Prostate gland (tissue), 2 donors: ENCODE measurements at regions not wholly inside any gene's neighbourhood (a gene's known extent, or its start where the extent isn't known, plus 50 kb on each side); places are given as distances from the start of the nearest gene placed in this dataset.

ENCODE experiments used
- DNase-seq: peaks from one replicate; pipeline ENCODE4 v3.0.0-alpha.2; 2019; ENCODE audit warnings: low spot score
- H3K27ac ChIP-seq, 2 donors: fragments of 200-600 bp; sonication (generic); 2 replicates each; pipeline ENCODE4 v1.5.1; 2017 to 2019
- H3K27me3 ChIP-seq: fragments of 200-600 bp; sonication (generic); replicated peaks from 2 replicates; pipeline ENCODE4 v1.5.1; 2019; ENCODE audit not compliant: insufficient read depth
- H3K36me3 ChIP-seq, 2 donors: fragments of 200-600 bp; sonication (generic); 1 replicate in 1 of 2; 2 replicates in 1 of 2; pipeline versions ENCODE4 v1.5.1 to v1.8.1; 2017 to 2019
- H3K4me1 ChIP-seq: fragments of 200-600 bp; sonication (generic); replicated peaks from 2 replicates; pipeline ENCODE4 v1.5.1; 2019
- H3K4me3 ChIP-seq, 2 donors: fragments of 200-600 bp; sonication (generic); 2 replicates each; pipeline ENCODE4 v1.5.1; 2017 to 2019
- H3K9me3 ChIP-seq: fragments of 200-600 bp; sonication (generic); 2 replicates; pipeline ENCODE4 v1.5.1; 2017
- POLR2A ChIP-seq: fragments of 450-650 bp; IDR thresholded peaks from one replicate; pipeline ENCODE4 v1.6.1; 2016; ENCODE audit warnings: antibody characterized with exemption, mild to moderate bottlenecking
- POLR2AphosphoS5 ChIP-seq: sonication (generic); formaldehyde crosslinking; IDR thresholded peaks from one replicate; pipeline ENCODE4 v1.6.1; 2017; ENCODE audit warnings: antibody characterized with exemption
- WGBS: methylation state at CpG from one replicate; pipeline ENCODE4 v1.1.5; 2018; 5-methylcytosine and 5-hydroxymethylcytosine counted together
- intact Hi-C: fragments of 100-400 bp; cut with DNase I; formaldehyde crosslinking; loops from one replicate; pipeline ENCODE4 v1.14.2; 2022
- TF ChIP-seq, protein P1 (sequence below), 4 experiments: fragments of 200-600 bp in 2 of 4; fragments of 450-650 bp in 2 of 4; sonication (generic) in 2 of 4; IDR thresholded peaks; 1 replicate in 3 of 4; 2 replicates in 1 of 4; pipeline ENCODE4 v1.5.1; 2016 to 2019; ENCODE audit warnings: antibody characterized with exemption in 4 of 4, mild to moderate bottlenecking in 2 of 4, moderate library complexity in 2 of 4

DNA sequence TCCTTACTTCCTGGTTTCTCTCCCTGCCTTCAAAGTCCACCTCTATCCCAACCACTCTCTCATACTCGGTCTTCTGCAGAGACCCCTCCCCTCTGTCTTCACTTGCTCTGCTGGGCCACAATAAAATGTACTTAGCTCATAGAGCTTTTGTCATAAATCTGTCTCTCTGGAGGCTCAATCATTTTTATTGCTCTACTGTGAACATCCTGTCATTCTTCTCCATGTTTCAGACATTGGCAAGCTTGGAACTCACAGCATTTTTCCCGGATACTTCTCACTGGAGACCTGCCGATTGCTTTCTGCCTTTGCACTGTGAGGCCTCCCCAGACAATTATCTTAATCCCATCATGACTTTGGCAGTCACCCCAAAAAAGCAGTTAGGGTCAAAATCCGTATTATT lies 192.3 kb upstream of the ZMIZ1 start:
- intact Hi-C loops, result no loop called here
- H3K27ac ChIP-seq, result no peak overlapping the region

DNA sequence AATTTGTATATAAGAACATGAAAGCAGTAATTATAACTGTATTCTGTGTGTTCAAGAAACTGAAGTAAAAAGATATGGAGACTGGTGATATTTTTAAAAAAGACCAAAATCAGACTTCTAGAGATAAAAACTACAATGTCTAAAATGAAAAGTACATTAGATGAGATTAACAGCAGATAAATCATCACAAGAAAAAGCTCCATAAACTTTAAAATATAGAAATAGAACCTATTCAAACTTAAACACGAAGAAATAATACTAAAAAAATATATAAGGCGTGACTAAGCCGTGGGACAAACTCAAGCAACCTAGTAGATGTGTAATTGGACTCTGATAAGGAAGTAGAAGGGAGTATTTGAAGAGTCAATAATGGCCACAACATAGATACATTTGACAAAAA lies 189.1 kb upstream of the ZMIZ1 start:
- intact Hi-C loops, result loop anchor here (5.0 kb wide), 1 partner anchor 38 kb away; no protein-coding TSS in a partner anchor

More for the DNA sequence above, 192.3 kb upstream of the ZMIZ1 start:
- no peak overlapping the region for H3K4me3 ChIP-seq
- no peaks in the 10 kb centered on the region for H3K27me3 ChIP-seq
- 49% methylated on average over 4 of the region's 4 CpGs for WGBS
- H3K36me3 ChIP-seq, result no peaks in the 10 kb centered on the region
- DNase-seq, result no peak
- TF ChIP-seq, protein P1, sequence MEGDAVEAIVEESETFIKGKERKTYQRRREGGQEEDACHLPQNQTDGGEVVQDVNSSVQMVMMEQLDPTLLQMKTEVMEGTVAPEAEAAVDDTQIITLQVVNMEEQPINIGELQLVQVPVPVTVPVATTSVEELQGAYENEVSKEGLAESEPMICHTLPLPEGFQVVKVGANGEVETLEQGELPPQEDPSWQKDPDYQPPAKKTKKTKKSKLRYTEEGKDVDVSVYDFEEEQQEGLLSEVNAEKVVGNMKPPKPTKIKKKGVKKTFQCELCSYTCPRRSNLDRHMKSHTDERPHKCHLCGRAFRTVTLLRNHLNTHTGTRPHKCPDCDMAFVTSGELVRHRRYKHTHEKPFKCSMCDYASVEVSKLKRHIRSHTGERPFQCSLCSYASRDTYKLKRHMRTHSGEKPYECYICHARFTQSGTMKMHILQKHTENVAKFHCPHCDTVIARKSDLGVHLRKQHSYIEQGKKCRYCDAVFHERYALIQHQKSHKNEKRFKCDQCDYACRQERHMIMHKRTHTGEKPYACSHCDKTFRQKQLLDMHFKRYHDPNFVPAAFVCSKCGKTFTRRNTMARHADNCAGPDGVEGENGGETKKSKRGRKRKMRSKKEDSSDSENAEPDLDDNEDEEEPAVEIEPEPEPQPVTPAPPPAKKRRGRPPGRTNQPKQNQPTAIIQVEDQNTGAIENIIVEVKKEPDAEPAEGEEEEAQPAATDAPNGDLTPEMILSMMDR (IDR thresholded peaks at IDR 0.05), result no peak
- TF ChIP-seq POLR2A (no peak), POLR2AphosphoS5 (no peak)
- no peaks in the 10 kb centered on the region for H3K4me1 ChIP-seq
- H3K9me3 ChIP-seq, result no peaks in the 10 kb centered on the region

DNA sequence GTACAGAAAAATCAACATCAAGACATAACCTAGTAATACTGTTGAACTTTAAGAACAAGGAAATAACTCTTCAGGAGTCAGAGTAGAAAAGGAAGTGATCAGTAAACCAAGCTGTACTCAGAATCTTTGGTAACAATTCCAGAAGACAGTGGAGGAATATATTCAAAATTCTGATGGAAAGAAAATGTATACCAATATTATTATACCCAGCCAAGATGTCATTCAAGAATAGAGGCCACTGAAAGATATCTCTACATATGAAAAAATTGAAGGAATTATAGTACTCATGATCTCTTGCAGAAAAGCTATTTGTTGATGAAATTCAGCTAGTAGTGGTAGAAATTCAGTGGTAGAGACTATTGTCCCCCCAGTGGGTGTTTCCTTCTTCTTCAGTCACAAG lies 182.6 kb upstream of the ZMIZ1 start:
- Histone ChIP-seq H3K27ac (no peak overlapping the region), H3K9me3 (no peaks in the 10 kb centered on the region), H3K36me3 (no peaks in the 10 kb centered on the region), H3K4me3 (no peak overlapping the region), H3K4me1 (no peaks in the 10 kb centered on the region), H3K27me3 (no peaks in the 10 kb centered on the region)
- TF ChIP-seq, protein P1 (IDR thresholded peaks at IDR 0.05), result no peak
- no peak for TF ChIP-seq POLR2A
- no peak for DNase-seq
- intact Hi-C loops, result no loop called here

More for the DNA sequence above, 189.1 kb upstream of the ZMIZ1 start:
- Histone ChIP-seq H3K4me3 (no peak overlapping the region), H3K4me1 (no peaks in the 10 kb centered on the region), H3K9me3 (no peaks in the 10 kb centered on the region), H3K36me3 (no peaks in the 10 kb centered on the region), H3K27ac (no peak overlapping the region), H3K27me3 (no peaks in the 10 kb centered on the region)
- no peak for DNase-seq
- TF ChIP-seq, protein P1 (IDR thresholded peaks at IDR 0.05), result no peak
- TF ChIP-seq POLR2AphosphoS5 (no peak), POLR2A (no peak)
- 85% methylated on average over 3 of the region's 3 CpGs for WGBS

DNA sequence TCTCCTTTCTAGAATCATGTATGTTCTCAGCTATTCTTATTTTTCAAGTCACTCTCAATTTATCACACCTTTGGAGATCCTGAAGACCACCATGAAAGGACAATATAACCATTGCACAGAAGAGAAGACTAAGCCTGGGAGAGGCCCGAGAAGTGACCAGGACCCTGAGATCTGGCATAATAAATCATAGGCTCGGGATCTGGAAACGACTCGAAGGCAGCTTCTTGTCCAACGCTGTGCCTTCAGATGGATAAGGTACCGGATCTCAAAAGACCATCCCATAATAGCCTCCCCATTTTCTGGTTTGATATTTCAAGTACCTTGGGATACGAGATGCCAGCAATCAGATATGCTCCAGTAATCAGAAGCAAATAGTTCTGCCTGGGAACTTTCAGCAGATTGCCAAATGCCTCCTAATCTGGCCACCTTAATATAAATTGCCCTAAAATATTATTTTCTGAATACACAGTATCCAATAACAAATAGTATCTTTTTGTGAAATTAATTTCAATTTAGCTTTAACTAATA lies 179.2 kb upstream of the ZMIZ1 start:
- H3K27ac ChIP-seq, result no peak overlapping the region
- no peak for TF ChIP-seq POLR2A
- no peak for TF ChIP-seq POLR2AphosphoS5
- TF ChIP-seq, protein P1 (IDR thresholded peaks at IDR 0.05), result no peak
- intact Hi-C loops, result no loop called here
- H3K9me3 ChIP-seq, result no peaks in the 10 kb centered on the region
- 90% methylated on average over 7 of the region's 7 CpGs for WGBS
- H3K36me3 ChIP-seq, result no peaks in the 10 kb centered on the region
- no peak for DNase-seq
- no peak overlapping the region for H3K4me3 ChIP-seq
- no peaks in the 10 kb centered on the region for H3K27me3 ChIP-seq
- no peaks in the 10 kb centered on the region for H3K4me1 ChIP-seq

DNA sequence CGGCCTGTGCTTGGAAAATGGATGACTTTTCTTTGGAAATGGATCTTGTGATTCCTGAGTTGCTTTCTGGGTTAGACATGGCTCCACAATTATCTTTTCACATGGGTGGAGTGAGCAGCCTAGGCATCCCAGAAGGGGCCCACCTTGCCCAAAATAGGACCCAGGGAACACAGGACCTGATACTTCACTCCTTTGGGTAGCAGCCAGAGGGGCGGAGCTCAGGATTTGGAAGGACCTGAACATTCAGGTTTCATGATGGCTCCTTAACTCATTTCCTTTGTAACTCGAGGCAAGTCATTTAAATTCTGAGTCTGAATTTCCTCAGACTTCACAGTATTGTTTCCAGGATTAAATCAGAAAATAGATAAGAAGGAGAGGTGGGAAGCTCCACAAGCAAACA lies 178.3 kb upstream of the ZMIZ1 start:
- TF ChIP-seq POLR2AphosphoS5, result no peak
- TF ChIP-seq, protein P1 (IDR thresholded peaks at IDR 0.05), result no peak
- Histone ChIP-seq H3K9me3 (no peaks in the 10 kb centered on the region), H3K27ac (no peak overlapping the region), H3K4me3 (no peak overlapping the region), H3K36me3 (no peaks in the 10 kb centered on the region), H3K4me1 (no peaks in the 10 kb centered on the region), H3K27me3 (no peaks in the 10 kb centered on the region)
- DNase-seq, result no peak
- WGBS, result 73% methylated on average over 3 of the region's 3 CpGs
- intact Hi-C loops, result no loop called here
